EH (cell line): ENCODE measurements at regions not wholly inside any gene's neighbourhood (a gene's known extent, or its start where the extent isn't known, plus 50 kb on each side); places are given as distances from the start of the nearest gene placed in this dataset.
A peak's percentile ranks its signal among the peaks of the same experiment; 100 is the strongest.
"Not testable (repeated sequence)": the region's sequence is repeated elsewhere in the genome, so short reads cannot be mapped to it uniquely, and the experiment has no call there.

Source experiments
- DNase-seq: peaks from one replicate; pipeline ENCODE4 v3.0.0-alpha.2; 2015; ENCODE audit warnings: low read depth

DNA sequence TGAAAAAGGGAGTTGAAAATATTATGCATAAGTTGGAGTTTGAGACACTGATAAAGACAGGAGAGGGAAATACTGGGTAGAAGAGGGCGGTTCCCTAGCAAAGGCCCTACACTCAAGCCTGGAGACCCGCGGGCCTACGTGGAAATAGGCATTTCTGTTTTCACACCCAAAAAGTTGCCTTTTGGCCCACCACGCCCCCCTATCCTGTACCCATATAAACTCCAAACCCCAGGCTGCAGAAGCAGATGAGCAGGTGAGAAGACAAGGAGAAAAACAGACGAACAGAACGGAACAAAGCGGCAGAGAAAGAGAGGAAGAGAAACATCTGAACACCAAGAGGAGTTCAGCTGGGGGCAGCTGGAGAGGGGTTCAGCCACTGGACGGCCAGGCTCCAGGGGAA, 177.9 kb downstream of the GALC start:
- DNase-seq: no peak

DNA sequence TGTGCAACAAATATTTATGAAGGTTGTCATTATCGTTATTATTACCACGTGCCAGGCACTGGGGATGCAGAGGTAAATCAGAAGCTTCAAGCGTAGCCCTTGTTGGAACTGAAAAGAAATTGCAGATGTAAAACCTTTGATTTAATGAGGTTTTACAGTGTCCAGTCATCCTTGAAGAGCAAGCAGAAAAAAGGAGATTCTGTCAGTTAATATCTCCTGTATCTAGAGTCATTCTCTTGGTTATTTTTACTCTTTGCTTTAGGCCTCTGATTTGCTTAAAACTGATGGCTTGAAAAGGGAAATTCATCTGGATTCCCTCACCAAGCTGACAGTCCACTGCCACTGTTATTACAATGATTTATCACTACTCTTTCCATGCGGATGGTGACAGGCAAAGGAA, 179.3 kb downstream of the GALC start:
- DNase-seq: no peak

DNA sequence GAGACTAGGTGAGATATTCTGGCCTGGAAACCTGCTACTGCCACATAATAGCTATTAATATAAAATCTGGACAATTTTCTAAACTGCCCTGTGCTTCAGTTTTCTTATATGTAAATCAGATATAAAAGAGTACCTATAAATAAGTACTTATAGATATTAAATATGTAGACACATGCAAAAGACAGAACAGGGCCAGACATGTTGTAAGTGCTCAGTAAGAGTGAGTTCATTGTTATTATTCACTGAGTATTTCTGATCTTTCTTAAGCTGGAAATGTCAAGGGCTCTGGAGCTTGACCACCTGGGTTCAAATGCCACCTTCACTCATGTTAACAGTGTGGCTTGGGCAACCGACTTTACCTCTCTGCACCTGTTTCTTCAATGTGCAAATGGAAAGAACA, 179.8 kb downstream of the GALC start:
- DNase-seq: no peak

DNA sequence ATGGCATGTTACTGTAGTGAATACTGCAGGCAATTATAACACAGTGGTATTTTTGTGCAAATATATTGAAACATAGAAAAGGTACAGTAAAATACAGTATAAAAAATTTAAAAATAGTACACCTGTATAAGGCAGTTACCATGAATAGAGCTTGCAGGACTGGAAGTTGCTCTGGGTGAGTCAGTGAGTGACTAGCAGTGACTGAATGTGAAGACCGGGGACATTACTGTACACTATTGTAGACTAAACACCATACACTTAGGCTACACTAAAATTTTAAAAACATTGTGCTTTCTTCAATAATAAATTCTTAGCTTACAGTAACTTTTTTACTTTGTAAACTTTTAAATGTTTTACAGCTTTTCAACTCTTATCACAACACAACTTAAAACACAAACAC, 181.7 kb downstream of the GALC start:
- no peak for DNase-seq

DNA sequence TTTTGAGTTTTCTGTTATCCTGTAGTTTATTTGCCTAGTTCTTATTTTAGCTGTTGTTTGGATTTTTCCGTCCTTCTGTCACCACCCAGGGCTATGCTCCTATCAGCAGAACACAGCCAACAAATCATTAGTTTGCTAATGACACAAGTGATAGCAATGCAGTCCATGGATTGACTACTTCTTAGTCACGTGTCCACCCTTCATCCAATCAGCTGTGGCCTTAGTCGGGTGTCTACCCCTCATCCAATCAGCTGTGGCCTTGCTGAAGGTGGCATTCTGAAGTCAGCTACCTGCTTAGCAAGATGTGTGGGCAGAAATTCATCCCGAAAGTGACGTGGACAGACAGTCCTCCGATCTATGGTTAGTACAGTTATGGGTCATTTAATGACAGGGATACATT, 182.3 kb downstream of the GALC start:
- no peak for DNase-seq

DNA sequence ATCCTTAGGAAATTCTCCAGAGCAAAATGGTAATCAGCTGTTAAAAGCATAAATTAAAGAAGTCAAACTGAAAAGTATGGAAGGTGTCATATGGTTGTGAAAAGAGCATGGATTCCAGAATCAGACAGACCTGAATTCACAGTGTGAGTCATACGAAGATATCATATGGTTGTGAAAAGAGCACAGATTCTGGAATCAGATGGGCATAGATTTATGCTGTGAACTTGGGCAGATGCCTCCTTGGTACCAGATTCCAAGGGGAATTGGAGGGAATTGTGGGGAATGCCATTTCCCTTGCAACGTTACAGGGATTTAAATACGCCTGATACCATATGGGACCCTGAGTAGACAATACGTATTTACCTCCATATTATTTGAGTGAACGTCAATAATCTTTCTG, 183.7 kb downstream of the GALC start:
- DNase-seq: no peak

DNA sequence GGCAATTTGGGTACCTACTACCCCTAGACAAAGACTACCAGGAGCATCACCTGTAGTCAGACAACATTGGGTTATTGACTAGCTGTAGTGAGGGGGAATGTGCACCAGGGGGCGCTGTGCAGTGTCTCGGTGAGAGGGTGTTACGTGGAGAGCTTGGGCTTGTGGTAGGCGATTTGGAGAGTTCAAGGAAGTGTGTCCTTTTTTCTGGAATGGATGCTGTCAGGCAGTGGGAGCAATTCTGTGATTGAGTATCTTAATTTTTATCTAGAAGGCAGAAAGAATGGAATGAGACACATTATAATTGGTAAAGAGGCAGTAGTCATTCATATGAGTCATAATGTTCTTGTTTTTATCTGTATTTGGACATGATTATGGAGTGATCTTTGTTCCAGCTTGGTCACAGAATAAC, 187.7 kb downstream of the GALC start:
- peak; percentile 15 for DNase-seq

DNA sequence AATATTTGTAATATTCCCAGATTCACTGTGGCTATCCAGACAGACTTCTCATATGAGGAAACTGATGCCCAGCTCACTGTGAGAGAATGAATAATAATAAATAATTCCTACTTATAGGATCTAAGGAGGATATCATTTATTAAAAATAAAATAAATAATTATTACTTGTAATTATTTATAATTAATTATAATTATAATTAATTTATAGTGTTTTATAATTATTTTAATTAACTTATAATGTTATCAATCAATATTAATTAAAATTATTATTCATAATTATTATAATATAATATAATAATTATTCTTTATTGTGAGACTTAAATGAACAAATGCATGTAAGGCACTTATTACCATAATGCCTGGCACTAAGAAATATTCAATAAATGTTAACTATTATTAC, 192.8 kb downstream of the GALC start:
- DNase-seq: no peak

DNA sequence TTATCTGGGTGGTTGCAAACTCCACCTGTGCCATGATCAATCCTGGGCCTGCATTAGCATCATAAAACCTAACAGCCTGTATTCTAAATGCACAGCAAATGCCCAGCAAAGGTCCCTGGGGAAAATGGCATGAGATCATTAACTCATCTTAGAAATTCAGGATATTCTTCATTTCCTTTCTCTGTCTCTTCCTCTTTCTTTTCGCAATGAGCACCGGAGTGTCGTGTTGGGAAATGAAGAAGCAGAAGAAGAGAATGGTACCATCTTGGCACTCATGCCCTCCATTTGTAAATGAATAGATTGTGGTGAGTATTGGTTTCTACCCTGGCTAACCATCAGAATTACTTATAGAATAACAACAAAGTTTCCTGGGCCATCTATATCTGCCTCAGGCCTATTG, 193.6 kb downstream of the GALC start:
- DNase-seq: no peak

DNA sequence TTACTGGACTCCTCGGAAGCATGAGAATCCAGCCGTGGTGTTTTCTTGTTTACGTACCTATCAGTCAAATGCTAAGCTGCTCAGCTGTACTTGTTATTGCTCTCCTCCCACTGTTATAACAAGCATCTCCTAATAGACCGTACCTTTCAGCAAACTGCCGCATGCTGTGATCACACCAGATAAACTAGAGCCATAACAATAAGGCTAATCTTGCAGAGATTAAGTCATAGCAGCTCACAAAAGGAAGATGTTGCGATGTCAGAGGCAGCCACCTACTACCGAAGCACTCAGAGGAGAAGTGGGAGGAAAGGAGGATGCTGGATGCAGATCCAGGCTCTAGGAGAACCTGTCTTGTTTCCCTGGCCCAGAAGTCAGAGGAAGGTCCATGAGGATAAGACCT, 196.0 kb downstream of the GALC start:
- no peak for DNase-seq

DNA sequence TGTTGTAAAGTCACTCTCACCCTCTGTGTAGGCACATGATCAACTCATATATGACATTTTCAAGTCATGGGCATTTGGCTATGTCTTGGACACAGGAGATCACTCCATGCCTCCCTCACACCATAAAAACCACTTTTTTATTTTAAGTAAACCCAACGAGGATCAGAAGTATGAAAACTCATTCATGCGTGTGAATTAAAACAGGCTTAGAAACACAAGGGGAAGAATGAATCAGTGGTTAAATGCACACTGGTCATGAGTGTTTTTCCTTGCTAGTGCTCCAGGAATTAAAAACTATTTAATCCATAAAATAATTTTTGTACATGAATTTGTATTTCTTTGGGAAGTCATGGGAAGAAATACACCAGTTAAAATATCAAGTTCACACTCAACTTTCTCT, 198.4 kb downstream of the GALC start:
- DNase-seq: no peak

DNA sequence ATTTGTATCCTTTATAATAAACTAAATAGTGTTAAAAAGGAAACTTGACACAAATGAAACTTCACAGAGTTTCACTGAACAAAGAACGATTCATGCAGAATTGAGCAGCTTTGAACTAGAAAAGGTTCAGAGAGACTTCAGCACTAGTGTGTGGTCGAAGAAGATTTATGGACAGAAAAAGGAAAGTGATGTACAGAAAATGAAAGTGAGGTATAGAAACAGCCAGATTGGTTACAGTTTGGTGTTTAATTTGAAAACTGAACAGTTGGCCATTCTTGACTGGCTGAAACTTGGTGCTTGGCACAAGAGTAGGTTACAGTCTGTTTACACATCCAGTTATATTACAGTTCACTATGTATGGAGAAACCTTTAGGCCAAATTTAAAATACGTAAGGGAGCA, 207.1 kb downstream of the GALC start:
- DNase-seq: no peak

DNA sequence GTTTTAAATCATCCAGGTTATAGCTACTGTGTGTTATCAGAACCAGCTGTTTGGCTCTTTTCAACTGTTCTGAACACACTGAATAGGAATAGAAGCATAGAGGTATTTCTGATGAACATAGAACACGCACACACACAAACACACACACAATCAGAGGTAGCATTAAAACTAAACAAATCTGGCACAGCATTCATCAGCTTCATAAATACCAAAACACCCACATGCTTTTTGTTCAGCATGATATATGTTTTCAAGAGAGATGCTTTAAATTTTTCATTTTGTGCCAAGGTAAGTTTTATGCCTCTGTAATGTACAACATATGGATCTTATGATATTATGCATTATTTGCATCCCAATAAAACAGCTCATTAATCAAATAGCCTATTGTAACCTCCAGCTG, 208.6 kb downstream of the GALC start:
- DNase-seq: no peak

DNA sequence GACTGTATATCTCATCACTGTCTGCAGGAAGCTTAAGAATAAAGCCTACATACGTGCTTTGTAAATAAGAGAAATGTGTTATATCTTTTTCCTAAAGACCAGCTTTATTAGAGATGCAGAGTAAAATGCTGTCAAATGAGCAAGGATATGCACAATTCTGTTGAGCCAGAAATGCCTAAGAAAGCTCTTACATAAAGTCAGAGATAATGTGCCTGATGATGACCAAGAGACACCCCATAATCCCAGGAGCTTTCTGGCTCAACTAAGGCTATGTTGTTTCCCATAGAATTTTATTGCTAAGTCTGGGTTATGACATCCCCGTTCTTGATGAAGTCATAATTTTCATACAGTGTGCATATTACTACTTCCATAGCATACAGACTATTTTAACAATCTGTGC, 209.9 kb downstream of the GALC start:
- no peak for DNase-seq

DNA sequence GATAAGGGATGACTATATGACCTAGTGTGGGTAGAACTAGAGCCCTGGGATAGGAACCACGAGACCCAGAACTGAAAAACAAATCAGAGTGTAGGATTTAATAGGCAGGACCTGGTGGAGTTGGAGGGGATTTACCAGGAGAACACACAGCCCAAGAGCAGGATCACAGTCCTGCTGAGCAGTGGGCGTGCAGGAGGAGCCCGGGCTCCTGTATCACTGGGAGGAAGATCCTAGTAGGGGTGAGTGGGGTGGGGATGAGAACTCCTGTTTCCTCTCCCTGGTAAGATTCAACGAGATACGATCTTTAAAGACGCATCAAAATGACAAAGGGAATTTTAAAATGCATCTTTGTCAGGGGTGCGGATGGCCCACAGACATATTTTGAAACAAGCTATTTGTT, 220.1 kb downstream of the GALC start:
- DNase-seq: no peak

DNA sequence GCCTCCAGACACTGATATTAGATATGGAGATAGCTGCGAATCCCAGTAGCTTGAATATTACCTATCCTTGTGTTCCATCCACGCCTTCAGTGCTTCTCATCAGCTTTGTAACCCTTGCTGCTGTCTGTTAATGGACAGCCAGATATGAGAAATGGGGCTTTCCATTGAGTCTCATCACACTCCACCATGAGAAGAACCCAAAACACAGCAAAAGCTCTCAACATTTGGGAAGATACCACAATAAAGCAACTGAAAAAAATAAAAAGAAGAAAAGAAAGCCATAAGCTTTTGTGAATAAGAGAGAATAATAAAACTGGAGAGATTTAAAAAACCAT, 225.4 kb downstream of the GALC start:
- no peak for DNase-seq

DNA sequence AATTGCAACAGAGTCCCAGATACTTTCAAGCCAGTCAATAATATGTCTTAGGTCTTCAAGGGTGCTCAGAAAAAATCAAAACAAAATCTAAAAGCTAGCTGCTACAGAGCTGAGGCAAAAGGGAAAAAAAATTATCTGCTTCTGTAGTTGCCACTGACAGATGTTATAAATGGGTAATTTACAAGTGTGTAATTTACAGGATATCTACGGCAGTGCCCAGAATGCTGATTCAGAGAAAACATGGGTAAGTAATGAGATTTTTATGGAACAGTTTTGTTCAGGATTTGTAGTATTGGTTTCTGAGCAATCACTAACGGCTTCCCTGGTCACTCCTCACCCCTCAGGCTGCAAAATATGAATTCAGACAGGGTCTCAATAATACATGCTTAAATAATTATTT, 234.1 kb downstream of the GALC start:
- DNase-seq: no peak

DNA sequence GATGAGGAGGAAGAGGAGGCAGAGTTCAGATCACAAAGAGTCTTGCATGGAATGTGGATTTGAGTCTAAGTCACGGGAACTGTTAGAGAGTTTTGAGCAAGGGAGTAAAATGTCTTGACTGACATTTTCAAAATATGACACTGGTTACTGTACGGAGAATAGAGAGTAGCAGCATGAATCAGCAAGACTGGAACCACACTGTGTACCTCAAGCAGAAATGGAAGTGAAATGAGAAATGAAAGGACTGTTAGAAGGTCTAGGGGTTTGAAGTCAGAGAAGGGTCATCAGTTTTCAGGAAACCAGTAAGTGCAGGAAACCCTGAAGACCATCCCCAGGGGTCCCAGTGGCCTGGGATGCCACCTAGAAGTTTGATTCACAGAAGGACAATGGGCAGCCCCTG, 236.3 kb downstream of the GALC start:
- DNase-seq: no peak

DNA sequence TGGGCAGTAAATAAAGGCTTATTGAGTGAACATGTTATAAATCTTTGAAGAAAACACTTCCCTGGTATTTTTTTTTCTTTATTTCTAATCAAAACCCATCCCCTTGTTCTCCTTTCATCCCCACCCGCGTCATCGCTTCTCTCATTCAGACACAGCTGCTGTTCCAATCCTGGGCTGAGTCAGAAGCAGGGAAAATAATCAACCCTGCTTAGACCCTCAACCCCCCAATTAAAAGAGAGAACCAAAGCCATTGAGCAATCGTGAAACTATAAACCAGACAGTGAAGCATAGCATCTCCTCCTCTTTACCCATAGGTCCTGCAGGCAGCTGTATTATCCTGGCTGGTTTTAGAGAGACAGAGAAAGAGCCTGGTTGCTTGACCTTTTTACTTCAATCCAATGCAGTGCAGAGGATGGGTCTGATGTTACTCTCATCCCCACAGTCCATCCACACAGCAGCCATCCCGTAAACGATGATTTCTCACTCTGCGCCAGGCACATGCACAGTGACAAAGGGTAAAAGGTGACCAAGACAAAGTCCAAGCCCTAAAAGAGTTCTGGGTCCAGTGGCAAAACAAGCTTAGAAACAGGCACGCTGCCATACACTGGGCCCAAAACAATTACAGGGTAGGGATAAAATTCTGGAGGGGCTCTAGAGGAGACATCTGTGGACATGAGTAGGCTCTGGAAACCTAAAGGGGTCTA, 238.3 kb downstream of the GALC start:
- DNase-seq: no peak

DNA sequence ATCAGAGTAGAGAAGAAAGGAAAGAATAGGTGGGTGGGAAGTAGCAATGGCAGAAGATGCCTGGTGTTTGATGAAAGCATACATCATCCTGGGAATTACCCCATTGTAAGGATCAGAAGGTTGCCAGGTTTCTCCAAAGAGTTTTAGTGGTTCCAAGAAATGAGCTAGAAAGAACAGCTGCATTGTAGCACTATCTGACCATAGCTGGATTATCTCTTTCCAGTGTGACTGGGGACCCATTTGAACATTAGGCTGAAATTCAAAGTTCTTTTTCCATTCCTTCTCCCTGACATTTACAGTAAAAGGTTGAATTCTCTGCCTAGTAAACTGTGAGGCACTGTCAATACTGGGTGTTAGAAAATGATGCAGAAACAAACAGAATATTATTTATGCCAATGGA, 244.4 kb downstream of the GALC start:
- DNase-seq: no peak

DNA sequence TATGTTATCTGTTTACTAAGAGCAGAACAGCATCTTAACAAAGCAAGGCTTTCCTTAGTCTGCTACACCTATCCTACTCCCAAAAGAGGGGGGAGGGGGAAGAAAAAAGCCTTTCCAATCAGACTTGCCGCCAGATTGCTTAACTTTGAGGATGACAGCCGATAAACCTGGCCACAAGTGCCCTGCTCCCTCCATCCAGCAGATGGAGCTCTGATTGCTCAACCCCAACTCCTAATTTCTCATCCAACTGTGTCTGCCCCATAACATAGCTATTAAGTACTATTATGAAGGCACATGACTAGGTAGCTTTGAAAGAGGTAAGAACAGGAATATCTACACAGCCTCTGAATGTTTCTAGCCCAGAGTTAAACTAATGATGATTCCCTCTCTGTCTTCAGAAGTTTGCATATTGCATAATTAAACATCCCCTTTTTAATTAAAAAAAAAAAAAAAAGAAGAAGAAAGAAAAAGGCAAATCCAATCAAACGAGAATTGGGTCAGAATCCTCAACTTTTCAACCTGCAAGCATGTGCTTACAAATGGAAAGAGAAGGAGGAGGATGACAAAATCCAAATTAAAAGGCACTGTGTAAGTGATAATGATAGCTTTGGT, 247.4 kb downstream of the GALC start:
- DNase-seq: peak; percentile 1

DNA sequence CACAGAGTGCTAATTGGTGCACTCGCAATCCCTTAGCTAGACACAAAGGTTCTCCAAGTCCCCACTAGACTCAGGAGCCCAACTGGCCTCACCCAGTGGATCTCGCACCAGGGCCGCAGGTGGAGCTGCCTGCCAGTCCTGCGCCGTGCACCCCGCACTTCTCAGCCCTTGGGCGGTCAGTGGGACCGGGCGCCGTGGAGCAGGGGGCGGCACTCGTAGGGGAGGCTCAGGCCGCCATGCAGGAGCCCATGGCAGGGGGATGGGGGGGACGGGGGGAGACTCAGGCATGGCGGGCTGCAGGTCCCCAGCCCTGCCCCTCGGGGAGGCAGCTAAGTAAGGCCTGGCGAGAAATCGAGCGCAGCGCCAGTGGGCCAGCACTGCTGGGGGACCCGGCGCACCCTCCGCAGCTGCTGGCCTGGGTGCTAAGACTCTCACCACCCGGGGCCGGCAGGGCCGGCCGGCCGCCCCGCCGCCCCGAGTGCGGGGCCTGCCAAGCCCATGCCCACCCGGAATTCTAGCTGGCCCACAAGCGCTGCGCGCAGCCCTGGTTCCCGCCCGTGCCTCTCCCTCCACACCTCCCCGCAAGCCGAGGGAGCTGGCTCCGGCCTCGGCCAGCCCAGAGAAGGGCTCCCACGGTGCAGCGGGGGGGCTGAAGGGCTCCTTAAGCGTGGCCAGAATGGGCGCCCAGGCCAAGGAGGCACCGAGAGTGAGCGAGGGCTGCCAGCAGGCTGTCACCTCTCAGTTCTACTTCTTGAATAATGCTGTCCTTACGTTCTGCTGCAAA, 258.2 kb downstream of the GALC start:
- not testable (repeated sequence) for DNase-seq

DNA sequence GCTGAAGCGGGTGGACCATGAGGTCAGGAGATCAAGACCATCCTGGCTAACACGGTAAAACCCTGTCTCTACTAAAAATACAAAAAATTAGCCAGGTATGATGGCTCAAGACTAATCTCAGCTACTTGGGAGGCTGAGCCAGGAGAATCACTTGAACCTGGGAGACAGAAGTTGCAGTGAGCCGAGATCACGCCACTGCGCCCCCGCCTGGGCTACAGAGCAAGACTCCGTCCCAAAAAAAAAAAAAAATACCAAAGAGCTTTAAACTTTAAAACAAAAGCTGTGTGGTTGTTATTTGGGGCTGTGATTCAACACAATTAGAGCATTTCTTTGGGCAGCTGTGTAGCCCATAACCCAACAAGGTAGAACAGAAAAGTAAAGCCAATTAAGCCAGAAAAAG, 259.9 kb downstream of the GALC start:
- DNase-seq: not testable (repeated sequence)

DNA sequence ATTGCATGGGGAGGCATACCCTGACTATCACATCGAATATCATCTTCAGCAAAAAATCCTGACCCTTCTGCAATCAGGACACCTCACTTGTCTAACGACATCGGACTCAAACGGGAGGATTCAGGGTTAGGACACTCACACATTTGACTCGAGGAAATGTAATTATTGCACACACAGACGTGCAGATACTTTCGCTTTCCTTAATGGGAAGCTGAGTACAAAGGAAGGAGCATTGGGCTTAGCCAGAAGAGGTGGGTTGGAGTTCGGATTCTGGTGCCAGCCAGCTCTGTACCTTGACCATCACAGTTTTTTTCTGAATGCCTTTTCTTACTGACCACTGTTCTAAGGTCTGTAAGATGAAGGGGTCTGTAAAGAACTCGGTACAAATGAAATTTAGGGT, 260.4 kb downstream of the GALC start:
- DNase-seq: no peak
